ENCODE measurements at regions not wholly inside any gene's neighbourhood (a gene's known extent, or its start where the extent isn't known, plus 50 kb on each side); places are given as distances from the start of the nearest gene placed in this dataset.
"Not testable (repeated sequence)": the region's sequence is repeated elsewhere in the genome, so short reads cannot be mapped to it uniquely, and the experiment has no call there.

- TF ChIP-seq, protein P1, sequence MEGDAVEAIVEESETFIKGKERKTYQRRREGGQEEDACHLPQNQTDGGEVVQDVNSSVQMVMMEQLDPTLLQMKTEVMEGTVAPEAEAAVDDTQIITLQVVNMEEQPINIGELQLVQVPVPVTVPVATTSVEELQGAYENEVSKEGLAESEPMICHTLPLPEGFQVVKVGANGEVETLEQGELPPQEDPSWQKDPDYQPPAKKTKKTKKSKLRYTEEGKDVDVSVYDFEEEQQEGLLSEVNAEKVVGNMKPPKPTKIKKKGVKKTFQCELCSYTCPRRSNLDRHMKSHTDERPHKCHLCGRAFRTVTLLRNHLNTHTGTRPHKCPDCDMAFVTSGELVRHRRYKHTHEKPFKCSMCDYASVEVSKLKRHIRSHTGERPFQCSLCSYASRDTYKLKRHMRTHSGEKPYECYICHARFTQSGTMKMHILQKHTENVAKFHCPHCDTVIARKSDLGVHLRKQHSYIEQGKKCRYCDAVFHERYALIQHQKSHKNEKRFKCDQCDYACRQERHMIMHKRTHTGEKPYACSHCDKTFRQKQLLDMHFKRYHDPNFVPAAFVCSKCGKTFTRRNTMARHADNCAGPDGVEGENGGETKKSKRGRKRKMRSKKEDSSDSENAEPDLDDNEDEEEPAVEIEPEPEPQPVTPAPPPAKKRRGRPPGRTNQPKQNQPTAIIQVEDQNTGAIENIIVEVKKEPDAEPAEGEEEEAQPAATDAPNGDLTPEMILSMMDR (IDR thresholded peaks at IDR 0.05; ENCODE audit: low read depth, low read length, poor library complexity, severe bottlenecking) = not testable (repeated sequence)
- TF ChIP-seq EZH2phosphoT487 (IDR thresholded peaks at IDR 0.05; ENCODE audit: borderline replicate concordance, low read length) = not testable (repeated sequence)
Observed at GRCh38 chr22:16390541-16391217, 201.9 kb downstream of the CCT8L2 start.
